ENCODE measurements at regions not wholly inside any gene's neighbourhood (a gene's known extent, or its start where the extent isn't known, plus 50 kb on each side); places are given as distances from the start of the nearest gene placed in this dataset.

- no peak for TF ChIP-seq EZH2phosphoT487 (IDR thresholded peaks at IDR 0.05; ENCODE audit: low read length)
- TF ChIP-seq, protein P1, sequence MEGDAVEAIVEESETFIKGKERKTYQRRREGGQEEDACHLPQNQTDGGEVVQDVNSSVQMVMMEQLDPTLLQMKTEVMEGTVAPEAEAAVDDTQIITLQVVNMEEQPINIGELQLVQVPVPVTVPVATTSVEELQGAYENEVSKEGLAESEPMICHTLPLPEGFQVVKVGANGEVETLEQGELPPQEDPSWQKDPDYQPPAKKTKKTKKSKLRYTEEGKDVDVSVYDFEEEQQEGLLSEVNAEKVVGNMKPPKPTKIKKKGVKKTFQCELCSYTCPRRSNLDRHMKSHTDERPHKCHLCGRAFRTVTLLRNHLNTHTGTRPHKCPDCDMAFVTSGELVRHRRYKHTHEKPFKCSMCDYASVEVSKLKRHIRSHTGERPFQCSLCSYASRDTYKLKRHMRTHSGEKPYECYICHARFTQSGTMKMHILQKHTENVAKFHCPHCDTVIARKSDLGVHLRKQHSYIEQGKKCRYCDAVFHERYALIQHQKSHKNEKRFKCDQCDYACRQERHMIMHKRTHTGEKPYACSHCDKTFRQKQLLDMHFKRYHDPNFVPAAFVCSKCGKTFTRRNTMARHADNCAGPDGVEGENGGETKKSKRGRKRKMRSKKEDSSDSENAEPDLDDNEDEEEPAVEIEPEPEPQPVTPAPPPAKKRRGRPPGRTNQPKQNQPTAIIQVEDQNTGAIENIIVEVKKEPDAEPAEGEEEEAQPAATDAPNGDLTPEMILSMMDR (IDR thresholded peaks at IDR 0.05; ENCODE audit: low read length): no peak
- no peak for TF ChIP-seq EZH2 (optimal IDR thresholded peaks at IDR 0.05; ENCODE audit: low read depth, low read length)
These were observed 182.8 kb downstream of the TLE3 start for GRCh38 chr15:69914960-69915359.

Measured in MM.1S (cell line).